Activated naive CD8-positive, alpha-beta T cell treated with anti-CD3 and anti-CD28 coated beads for 36 hours (primary cell): ENCODE measurements at regions not wholly inside any gene's neighbourhood (a gene's known extent, or its start where the extent isn't known, plus 50 kb on each side); places are given as distances from the start of the nearest gene placed in this dataset.
"Not testable (repeated sequence)": the region's sequence is repeated elsewhere in the genome, so short reads cannot be mapped to it uniquely, and the experiment has no call there.

Experiments
- DNase-seq: peaks from one replicate; pipeline ENCODE4 v3.0.0; 2021
- H3K27ac Mint-ChIP-seq: one replicate; pipeline ENCODE4 v1.8.0; 2022; ENCODE audit warnings: mild to moderate bottlenecking, moderate library complexity, mixed read lengths
- H3K27me3 Mint-ChIP-seq: one replicate; pipeline ENCODE4 v1.8.0; 2022; ENCODE audit warnings: mild to moderate bottlenecking, mixed read lengths
- H3K36me3 Mint-ChIP-seq: one replicate; pipeline ENCODE4 v1.8.0; 2021; ENCODE audit warnings: mild to moderate bottlenecking, mixed read lengths
- H3K4me1 Mint-ChIP-seq: one replicate; pipeline ENCODE4 v1.8.0; 2021; ENCODE audit warnings: mixed read lengths
- H3K4me3 Mint-ChIP-seq: one replicate; pipeline ENCODE4 v1.8.0; 2022; ENCODE audit warnings: mild to moderate bottlenecking, moderate library complexity, mixed read lengths
- H3K9me3 Mint-ChIP-seq: one replicate; pipeline ENCODE4 v1.8.0; 2022; ENCODE audit warnings: mixed read lengths

DNA sequence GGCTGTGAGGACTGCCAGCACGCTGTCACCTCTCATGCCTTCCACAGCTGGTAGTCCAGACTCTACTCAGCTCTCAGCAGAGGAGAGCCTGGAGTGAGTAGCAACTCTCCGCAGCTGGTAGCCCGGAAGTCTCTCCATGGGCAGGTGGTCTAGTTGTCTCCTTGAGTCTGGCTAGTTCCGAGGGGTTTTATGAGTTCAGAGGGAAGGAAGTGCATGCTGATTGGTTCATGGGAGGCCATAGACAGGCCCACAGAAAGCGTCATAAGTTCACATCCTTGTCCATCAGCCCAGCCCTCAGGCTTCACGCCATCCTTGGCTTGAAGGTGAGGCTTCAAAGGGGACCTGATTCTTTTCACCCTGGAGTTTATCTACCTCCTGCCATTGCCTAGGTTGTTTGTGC lies 2662.4 kb upstream of the PCDH20 start:
- DNase-seq, result no peak

DNA sequence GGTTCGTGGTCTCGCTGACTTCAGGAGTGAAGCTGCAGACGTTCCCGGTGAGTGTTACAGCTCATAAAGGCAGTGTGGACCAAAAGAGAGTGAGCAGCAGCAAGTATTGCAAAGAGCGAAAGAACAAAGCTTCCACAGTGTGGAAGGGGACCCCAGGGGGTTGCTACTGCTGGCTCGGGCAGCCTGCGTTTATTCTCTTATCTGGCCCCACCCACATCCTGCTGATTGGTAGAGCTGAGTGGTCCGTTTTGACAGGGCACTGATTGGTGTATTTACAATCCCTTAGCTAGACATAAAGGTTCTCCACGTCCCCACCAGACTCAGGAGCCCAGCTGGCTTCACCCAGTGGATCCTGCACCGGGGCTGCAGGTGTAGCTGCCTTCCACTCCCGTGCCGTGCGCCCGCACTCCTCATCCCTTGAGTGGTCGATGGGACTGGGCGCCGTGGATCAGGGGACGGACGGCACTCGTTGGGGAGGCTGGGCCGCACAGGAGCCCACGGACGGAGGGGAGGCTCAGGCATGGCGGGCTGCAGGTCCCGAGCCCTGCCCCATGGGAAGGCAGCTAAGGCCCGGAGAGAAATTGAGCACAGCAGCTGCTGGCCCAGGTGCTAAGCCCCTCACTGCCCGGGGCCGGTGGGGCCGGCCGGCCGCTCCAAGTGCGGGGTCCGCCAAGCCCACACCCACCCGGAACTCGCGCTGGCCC lies 2661.6 kb upstream of the PCDH20 start:
- H3K27ac Mint-ChIP-seq, H3K27me3 Mint-ChIP-seq, H3K36me3 Mint-ChIP-seq, H3K4me1 Mint-ChIP-seq, DNase-seq, H3K9me3 Mint-ChIP-seq: not testable (repeated sequence)
- H3K4me3 Mint-ChIP-seq, result peak overlapping the region; percentile 48

More for the DNA sequence above, 2662.4 kb upstream of the PCDH20 start:
- H3K9me3 Mint-ChIP-seq, result peaks cover 4% of the 10 kb centered on the region
- H3K27me3 Mint-ChIP-seq, result no peaks in the 10 kb centered on the region
- no peaks in the 10 kb centered on the region for H3K36me3 Mint-ChIP-seq
- H3K4me1 Mint-ChIP-seq, result peaks cover 4% of the 10 kb centered on the region
- H3K4me3 Mint-ChIP-seq, result no peak overlapping the region
- no peak overlapping the region for H3K27ac Mint-ChIP-seq

DNA sequence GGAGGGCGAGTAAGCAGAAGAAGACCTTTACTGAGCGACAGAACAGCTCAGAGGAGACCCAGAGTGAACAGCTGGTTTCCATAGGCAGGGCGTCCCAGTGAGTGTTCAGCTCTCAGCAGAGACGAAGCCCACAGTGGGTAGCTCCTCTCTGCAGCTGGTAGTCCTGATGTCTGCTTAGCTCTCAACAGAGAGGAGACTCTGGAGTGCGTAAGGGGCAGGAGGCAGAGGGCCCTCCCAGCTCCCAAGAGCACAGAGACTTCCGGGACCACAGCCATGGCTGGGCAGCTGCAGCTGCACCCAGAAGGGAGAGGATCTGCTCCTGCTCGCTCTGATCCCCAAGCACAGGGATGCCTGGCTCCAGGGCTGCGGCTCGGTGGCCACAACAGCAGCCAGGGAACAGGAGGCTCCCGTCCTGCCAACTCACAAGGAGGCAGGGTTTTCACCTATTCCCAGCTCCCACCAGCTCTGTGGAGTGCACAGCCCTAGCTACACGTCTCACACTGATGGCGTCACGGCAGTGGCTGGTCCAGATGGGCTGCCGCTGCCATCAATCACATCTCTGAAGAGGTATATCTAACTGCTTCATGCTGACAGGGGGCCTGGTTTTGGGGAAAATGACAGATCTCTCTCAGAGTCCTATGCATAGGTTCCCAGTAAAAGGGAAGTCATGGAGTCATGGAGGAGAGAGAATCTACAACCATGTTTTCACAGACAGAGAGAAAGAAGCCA lies 2660.1 kb upstream of the PCDH20 start:
- no peak for DNase-seq
- Mint-ChIP-seq H3K36me3 (no peaks in the 10 kb centered on the region), H3K4me1 (peaks cover 4% of the 10 kb centered on the region), H3K27ac (no peak overlapping the region), H3K4me3 (peak overlapping the region; percentile 56), H3K9me3 (no peaks in the 10 kb centered on the region), H3K27me3 (no peaks in the 10 kb centered on the region)

DNA sequence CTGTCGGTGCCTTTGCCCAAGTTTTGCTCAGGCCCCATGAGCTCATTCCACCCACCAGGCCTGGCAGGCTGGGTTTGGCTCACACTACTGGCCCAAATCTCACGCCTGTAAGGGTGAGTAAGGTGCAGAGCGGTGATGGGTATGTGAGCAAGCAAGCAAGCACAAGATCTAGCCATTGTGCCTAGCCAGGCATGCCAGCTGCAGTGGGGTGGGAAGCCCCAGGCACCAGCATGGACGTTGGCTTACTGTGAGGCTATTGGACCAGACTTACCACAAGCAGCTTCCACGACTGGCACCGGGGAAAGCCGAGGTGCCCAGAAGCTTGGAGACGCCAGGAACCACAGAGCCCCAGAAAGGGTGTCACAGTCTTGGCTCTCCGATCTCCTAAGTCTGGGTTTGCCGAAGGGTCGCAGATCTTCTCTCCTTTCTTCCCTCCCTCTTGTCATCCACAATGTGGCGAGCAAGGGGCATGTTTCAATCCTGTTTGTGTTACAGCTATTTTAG lies 2659.4 kb upstream of the PCDH20 start:
- Mint-ChIP-seq H3K4me3 (peak overlapping the region; percentile 56), H3K9me3 (no peaks in the 10 kb centered on the region), H3K4me1 (peaks cover 4% of the 10 kb centered on the region), H3K27me3 (no peaks in the 10 kb centered on the region), H3K36me3 (no peaks in the 10 kb centered on the region), H3K27ac (no peak overlapping the region)
- DNase-seq, result no peak

DNA sequence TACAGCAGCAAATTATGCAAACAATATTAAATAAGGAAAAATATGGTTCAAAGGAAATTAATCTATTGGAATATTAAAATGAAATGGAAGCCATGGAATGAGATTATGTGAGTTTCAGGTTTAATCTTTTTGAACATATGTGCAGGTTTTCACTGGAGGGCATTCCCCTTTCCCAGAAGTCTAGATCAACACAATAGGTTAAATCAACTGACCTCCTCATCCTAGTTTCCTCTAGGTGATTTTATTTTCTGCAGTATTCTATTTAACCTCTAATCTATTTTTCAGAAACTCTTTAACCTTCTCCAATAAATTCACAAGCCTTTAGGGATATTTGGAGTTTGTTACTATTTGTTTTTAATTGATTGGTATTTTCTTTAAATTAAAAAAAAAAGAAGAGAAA lies 2657.6 kb upstream of the PCDH20 start:
- Mint-ChIP-seq H3K27ac (no peak overlapping the region), H3K27me3 (no peaks in the 10 kb centered on the region), H3K9me3 (no peaks in the 10 kb centered on the region), H3K4me1 (peaks cover 4% of the 10 kb centered on the region), H3K4me3 (no peak overlapping the region), H3K36me3 (no peaks in the 10 kb centered on the region)
- DNase-seq, result no peak

DNA sequence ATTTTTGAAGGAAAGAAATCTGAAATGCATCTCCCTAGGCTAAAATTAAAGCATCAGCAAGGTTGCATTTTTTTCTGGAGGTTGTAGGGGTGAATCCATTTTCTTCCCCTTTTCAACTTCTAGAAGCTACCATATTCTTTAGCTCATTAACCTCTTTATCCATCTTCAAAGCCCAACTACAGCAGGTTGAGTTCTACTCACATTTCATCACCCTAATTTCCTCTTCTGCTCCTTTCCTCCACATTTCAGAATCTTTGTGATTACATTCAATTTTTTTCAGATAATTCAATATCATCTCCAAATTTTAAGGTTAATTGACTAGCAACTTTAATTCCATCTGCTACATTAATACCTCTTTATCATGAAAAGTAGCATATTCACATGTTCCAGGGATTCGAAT lies 2655.7 kb upstream of the PCDH20 start:
- Mint-ChIP-seq H3K4me1 (no peaks in the 10 kb centered on the region), H3K36me3 (no peaks in the 10 kb centered on the region), H3K27ac (no peak overlapping the region), H3K9me3 (no peaks in the 10 kb centered on the region), H3K4me3 (no peak overlapping the region), H3K27me3 (no peaks in the 10 kb centered on the region)
- DNase-seq, result no peak

DNA sequence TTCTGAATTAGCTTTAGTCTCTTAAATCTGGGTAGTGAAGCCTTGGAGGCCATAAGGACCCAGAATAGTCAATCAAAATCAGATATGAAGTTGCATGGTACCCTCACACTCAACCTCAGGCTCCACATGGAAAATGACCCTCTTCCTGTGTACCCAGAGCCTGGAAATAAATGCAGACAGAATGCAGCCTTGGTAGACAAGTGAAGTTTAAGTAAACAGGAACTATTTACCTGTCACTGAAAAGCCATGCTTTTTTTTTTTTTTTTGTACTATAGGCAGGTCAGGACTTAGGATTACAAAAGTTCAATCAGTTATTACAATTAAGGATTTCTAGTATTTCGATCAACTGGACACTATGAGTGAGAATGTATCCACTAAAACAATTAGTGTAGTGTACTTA lies 2654.2 kb upstream of the PCDH20 start:
- Mint-ChIP-seq H3K36me3 (no peaks in the 10 kb centered on the region), H3K4me3 (no peak overlapping the region), H3K27ac (no peak overlapping the region), H3K4me1 (no peaks in the 10 kb centered on the region), H3K9me3 (no peaks in the 10 kb centered on the region), H3K27me3 (no peaks in the 10 kb centered on the region)
- DNase-seq, result no peak

DNA sequence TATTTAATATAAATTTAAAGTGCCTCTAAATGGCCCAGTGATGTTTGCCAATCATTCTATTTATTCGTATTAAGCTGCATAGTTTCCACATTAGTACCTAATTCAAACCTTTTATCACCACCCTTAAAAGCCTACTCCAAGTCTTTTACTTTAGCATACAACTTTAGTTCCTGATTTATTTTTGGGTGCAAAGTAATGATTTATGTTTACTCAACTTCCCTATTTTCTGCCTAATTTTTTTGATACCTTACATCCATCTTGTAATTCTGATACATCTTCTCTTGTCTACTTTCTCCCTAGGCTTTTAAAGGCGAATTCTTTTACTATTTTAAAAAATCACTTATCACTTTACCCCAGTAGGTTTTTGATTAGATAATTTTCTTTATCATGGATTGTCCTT lies 2651.1 kb upstream of the PCDH20 start:
- no peaks in the 10 kb centered on the region for H3K4me1 Mint-ChIP-seq
- H3K27ac Mint-ChIP-seq, result no peak overlapping the region
- peaks cover 3% of the 10 kb centered on the region for H3K9me3 Mint-ChIP-seq
- H3K4me3 Mint-ChIP-seq, result no peak overlapping the region
- H3K36me3 Mint-ChIP-seq, result no peaks in the 10 kb centered on the region
- no peak for DNase-seq
- H3K27me3 Mint-ChIP-seq, result no peaks in the 10 kb centered on the region

DNA sequence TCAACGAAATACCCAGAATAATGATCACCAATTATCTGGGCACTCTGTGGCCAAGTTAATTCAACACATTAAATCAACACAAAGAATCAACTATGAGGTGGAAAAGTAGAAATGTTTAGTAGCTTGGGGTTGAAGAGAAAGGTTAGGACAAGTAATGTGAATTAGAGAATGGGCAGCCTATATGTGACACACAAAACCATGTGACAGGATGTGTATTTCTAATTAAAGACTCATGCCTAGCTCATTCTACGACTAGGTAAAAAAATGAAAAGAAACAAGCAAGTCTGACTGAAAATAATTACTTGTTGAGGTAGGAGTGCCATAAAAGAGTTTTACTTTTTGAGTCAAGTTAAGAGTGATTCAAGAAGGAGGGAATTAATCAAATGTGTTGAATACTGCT lies 2646.0 kb upstream of the PCDH20 start:
- no peak overlapping the region for H3K27ac Mint-ChIP-seq
- no peaks in the 10 kb centered on the region for H3K36me3 Mint-ChIP-seq
- DNase-seq, result no peak
- peaks cover 13% of the 10 kb centered on the region for H3K9me3 Mint-ChIP-seq
- H3K4me3 Mint-ChIP-seq, result no peak overlapping the region
- no peaks in the 10 kb centered on the region for H3K27me3 Mint-ChIP-seq
- H3K4me1 Mint-ChIP-seq, result no peaks in the 10 kb centered on the region

DNA sequence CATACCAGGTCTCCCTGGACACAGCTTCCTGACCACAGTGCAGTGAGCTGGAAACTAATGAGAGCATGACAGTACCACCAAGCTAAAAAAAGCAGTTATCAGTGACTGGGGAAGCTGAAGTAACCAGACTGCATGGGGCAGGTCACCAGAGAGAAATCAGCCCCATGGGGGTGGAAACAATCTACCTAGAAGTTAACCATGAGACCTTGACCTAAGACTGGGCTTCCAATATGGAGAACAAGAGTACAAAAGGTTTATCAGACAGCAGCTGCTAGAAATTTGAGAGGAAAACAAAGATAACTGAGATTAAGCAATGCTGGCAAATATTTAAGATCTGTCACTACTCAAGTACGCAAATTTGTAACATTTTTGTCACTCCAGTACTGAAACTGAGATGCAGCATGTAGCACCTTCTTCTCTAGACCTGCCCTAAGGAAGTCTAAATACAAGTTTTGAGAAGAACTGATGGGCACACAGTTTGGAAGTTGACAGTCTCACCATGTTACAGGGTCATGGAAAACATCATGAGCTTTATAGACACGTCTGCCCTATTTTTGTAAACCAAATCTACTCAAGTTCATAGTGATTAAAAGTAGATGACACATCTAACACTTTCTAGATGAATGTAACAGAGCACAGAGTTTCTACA lies 2641.8 kb upstream of the PCDH20 start:
- Mint-ChIP-seq H3K4me3 (no peak overlapping the region), H3K4me1 (no peaks in the 10 kb centered on the region), H3K9me3 (peaks cover 13% of the 10 kb centered on the region), H3K27ac (no peak overlapping the region), H3K27me3 (no peaks in the 10 kb centered on the region), H3K36me3 (no peaks in the 10 kb centered on the region)
- no peak for DNase-seq

DNA sequence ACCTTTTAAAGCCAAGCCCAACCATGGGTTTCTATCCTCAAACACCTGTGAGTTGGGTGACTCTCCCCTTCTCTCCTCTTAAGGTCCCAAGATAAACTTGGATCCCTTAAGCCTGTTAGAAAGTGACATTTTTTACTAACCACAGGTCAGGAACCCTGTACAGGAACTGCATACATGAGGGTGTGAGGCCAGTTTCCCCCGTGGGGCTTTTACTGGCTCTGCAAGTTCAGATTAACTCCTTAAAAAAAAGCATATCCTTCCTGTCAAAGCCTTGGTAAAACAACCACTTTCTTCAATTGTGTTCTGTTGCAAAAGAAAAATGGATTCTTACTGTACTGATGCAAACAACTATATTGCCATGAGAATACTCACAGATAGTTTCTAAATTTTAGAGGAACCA lies 2638.7 kb upstream of the PCDH20 start:
- Mint-ChIP-seq H3K4me3 (no peak overlapping the region), H3K27me3 (no peaks in the 10 kb centered on the region), H3K4me1 (no peaks in the 10 kb centered on the region), H3K27ac (no peak overlapping the region), H3K9me3 (peaks cover 4% of the 10 kb centered on the region), H3K36me3 (no peaks in the 10 kb centered on the region)
- DNase-seq, result no peak

DNA sequence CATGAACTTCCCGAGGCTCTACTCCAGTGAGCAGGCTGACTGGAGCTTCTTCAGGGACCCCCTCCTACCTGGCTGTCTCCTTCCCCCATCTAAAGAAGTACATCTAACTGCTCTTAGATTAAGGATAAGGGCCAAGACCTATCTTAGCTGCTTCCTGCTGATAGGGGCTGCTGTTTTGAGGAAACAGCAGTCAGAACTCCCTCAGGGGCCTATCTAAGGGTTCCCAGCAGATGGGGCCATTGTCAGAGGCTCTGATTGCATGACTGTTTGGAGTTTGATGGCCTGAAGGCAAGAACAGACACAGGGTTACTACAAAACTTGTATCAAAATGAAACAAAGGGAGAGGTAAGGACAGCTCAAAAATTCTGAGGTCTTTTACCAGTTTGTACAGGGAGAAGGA lies 2636.9 kb upstream of the PCDH20 start:
- no peak overlapping the region for H3K27ac Mint-ChIP-seq
- H3K27me3 Mint-ChIP-seq, result no peaks in the 10 kb centered on the region
- H3K9me3 Mint-ChIP-seq, result peaks cover 4% of the 10 kb centered on the region
- DNase-seq, result no peak
- H3K4me1 Mint-ChIP-seq, result no peaks in the 10 kb centered on the region
- H3K4me3 Mint-ChIP-seq, result no peak overlapping the region
- H3K36me3 Mint-ChIP-seq, result no peaks in the 10 kb centered on the region

DNA sequence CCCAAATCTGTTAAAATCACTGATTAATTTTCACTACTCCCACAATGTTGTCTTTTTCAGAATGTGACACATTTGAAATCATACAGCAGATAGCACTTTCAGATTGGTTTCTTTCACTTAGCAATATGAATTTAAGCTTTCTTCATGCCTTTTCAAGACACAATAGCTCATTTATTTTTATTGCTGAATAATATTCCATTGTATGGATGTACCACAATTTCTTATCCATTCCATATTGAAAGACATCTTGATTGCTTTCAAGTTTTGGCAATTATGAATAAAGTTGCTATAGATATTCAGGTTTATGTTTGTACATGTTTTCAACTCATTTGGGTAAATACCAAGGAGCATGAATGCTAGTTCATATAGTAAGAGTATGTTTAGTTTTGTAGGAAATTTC lies 2635.6 kb upstream of the PCDH20 start:
- DNase-seq, result no peak
- Mint-ChIP-seq H3K27me3 (no peaks in the 10 kb centered on the region), H3K9me3 (peaks cover 4% of the 10 kb centered on the region), H3K36me3 (no peaks in the 10 kb centered on the region), H3K4me3 (no peak overlapping the region), H3K27ac (no peak overlapping the region), H3K4me1 (no peaks in the 10 kb centered on the region)

DNA sequence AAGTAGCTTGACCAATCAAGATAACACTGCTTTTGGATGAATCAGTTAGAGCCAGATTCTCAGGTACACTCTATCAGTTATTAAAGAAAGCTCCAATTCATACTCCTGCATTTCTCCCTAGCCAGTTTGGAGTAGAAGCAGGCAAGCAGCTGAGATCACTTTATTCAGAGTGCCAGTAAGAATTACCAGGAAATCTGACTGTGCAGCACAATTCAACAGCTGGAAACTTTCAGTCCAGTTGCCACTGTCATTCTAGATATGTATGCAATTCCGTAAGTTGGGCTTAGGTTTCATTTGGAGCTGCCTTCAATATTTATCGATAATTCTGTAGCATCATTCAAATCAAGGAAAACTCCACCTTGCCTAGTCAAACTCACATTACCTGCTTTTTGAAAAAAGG lies 2625.6 kb upstream of the PCDH20 start:
- DNase-seq, result no peak
- H3K27me3 Mint-ChIP-seq, result no peaks in the 10 kb centered on the region
- no peaks in the 10 kb centered on the region for H3K9me3 Mint-ChIP-seq
- no peaks in the 10 kb centered on the region for H3K4me1 Mint-ChIP-seq
- H3K27ac Mint-ChIP-seq, result no peak overlapping the region
- H3K4me3 Mint-ChIP-seq, result no peak overlapping the region
- no peaks in the 10 kb centered on the region for H3K36me3 Mint-ChIP-seq

DNA sequence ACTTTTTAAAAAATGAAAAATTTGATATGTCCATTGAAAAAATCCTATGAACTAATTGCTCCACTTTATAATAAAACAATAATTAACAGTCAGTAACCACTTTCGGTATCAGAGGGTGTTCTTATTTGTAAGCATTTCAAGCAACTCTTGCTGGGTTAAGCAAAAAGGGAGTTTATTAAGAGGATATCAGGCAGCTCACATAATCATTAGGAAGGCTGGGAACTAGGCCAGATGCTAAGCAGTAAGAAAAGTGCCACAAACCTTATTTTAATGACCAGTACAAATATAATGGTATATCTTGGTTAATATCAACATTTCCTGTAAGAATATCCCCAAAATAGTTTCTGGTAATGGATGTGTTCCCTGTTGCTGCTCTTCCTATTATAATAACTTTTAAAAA lies 2618.3 kb upstream of the PCDH20 start:
- Mint-ChIP-seq H3K27me3 (no peaks in the 10 kb centered on the region), H3K4me3 (no peak overlapping the region), H3K27ac (no peak overlapping the region), H3K9me3 (no peaks in the 10 kb centered on the region), H3K36me3 (no peaks in the 10 kb centered on the region), H3K4me1 (no peaks in the 10 kb centered on the region)
- DNase-seq, result no peak
